MV-4-11 (cell line): ENCODE measurements at regions not wholly inside any gene's neighbourhood (a gene's known extent, or its start where the extent isn't known, plus 50 kb on each side); places are given as distances from the start of the nearest gene placed in this dataset.
A peak's percentile ranks its signal among the peaks of the same experiment; 100 is the strongest.

Source experiments
- DNase-seq: peaks from one replicate; lab custom pipeline; 2025; lab: John Stamatoyannopoulos, UW

- DNase-seq = no peak
Observed at GRCh38 chr1:219399446-219399845, 213.5 kb downstream of the ZC3H11B start.

DNA sequence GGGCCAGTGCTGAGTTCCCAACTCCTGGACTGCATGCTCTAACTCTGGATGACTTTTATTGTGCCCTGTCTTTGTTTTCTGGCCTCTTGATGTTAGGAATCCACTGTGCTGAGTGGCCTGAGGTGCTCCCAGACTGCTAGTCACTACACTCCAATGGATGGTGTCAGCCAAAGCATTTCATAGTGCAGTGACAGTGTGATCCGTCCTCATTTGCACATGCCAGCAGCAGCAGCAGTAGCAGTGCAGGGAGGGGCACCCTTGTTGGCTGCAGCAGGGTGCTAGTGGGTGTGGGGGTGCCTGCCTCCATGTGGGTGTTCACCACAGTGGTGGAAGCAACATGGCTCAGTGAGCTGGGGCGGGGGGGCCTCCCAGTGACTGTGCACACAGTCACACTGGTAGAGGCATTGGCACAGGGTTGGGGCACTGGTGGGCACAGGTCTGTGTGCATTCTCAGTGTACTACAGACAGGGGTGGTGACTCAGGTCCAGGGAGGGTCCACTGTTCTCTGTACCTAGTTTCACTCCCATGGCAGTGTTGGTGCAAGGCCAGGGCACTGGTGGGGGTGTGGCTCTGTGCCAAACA is 214.0 kb downstream of the ZC3H11B start:
- no peak for DNase-seq

DNA sequence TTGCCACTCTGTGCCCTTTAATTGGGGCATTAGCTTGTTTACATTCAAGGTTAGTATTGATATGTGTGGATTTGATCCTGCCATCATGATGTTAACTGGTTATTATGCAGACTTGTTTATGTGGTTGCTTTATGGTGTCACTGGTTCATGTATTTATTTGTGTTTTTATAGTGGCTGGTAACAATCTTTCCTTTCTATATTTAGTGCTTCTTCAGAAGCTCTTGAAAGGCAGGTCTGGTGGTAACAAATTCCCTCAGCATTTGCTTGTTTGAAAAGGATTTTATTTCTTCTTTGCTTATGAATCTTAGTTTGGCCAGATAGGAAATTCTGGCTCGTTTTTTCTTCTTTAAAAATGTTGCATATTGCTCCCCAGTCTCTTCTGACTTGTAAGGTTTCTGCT is 215.4 kb downstream of the ZC3H11B start:
- no peak for DNase-seq

DNA sequence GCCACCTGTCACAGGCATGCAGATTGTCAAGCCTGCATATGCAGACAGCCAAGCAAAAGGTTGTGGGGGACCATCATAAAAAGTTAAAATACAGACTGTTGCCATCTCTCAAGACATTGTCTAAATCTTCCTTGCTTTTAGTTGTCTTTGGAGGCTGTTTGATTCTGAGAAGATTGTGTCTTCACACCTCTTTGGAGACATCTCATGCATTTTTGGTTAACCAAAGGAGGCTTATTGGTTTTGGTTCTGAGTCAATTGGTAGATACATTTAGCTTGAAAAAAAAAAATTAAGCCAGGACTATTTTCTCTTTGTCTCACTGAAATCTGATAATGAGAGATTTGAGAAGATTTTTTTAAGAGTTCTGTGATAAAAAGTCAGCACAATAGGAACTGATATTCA is 217.6 kb downstream of the LYPLAL1 start:
- no peak for DNase-seq

DNA sequence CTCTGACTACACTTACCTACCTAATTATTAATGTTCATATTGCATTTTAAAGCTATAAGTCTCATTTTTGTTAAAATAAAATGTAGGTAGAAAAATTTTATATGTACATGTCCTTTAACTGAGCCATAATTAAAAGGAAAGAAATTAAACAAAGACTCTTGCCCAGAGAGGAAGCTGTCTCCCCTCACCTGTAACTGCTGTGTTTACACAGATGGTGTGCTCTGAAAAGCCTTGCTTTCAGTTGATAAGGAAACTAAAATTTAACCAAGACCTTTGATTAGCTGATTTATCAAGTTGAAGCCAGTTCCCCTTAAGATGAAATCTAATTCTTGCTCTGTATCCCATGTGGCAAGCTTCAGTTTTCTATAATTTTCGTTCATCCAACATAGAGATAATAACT is 213.5 kb downstream of the LYPLAL1 start:
- DNase-seq = no peak

- DNase-seq = peak; percentile 23
Observed at GRCh38 chr1:219385787-219386427, 212.2 kb downstream of the LYPLAL1 start.

DNA sequence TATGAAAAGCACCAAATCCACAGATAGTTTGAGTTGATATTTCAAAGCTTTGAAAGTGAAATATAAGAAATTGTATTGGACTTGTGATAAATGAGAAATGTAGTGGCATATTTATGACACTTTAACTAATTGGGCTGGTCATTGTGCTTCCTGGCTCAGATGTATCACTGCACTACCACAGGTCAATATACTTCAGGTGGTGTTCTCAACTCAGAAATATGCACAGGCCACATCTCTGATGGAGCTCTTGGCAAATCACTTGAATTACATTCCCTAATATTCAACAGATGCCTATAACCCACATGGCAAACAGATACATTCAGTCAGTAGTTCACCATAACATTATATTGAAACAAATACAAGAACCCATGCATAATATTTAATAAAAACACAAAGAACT is 209.6 kb downstream of the LYPLAL1 start:
- DNase-seq = no peak

- DNase-seq = no peak
Observed at GRCh38 chr1:219381396-219381795, 207.7 kb downstream of the LYPLAL1 start.

DNA sequence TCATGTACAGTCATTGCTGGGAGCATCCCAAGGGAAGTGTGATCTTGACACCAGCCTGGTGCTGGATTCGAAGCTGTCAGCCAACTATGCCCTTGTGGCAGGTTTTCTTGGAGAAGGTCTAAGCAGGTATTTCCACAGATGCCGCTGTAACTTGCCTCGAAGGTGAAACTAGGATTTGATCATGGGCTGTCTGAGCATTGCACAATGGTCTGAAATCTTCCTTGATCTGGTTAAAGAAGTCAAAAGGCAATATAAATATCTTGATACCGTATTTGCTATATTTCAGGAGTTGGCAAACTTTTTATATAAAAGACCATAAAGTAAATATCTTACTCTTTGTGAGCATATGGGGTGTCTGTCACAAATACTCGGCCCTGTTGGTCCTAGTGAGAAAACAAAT is 206.8 kb downstream of the LYPLAL1 start:
- DNase-seq = no peak

DNA sequence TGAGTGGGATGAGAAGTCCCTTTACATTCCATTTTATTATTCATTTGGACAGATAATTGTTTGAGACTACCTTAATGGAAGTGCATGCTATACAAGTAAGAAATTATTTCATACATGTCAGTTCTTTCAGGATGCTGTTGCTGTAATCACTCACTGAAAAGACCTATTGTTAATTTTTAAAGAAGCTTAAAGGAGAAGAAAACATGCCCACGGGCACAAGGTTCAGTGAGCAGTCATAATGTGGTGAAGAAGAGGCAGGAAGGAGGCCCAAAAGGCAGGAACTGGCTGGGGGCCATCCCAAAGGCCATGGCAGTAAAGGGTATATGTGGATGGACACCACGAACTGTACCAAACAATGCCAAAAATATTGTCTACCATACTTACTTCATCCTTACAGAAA is 206.0 kb downstream of the LYPLAL1 start:
- DNase-seq = no peak

DNA sequence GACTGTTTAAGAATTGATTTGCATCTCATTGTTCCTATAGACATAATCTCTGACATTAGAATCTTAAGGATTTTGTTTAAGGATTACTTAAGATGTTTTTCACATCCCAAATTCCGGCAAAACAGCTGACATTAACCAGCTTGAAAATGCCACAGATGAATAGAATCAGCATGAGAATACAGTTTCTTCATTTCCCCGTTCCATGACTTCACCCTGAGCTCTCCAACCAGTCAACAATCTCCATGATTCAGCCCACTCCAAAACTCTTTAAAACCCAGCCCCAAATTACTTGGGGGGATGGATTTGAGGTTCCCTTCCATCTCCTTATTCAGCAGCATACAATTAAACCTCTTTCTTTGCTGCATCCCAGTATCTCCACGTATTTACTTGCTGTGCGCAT is 201.0 kb downstream of the LYPLAL1 start:
- DNase-seq = no peak

- DNase-seq = no peak
Observed at GRCh38 chr1:219374046-219374566, 200.4 kb downstream of the LYPLAL1 start.

GRCh38 chr1:219373616-219373935 is 199.9 kb downstream of the LYPLAL1 start:
- DNase-seq = no peak

GRCh38 chr1:219372916-219373615 is 199.4 kb downstream of the LYPLAL1 start:
- DNase-seq = no peak

DNA sequence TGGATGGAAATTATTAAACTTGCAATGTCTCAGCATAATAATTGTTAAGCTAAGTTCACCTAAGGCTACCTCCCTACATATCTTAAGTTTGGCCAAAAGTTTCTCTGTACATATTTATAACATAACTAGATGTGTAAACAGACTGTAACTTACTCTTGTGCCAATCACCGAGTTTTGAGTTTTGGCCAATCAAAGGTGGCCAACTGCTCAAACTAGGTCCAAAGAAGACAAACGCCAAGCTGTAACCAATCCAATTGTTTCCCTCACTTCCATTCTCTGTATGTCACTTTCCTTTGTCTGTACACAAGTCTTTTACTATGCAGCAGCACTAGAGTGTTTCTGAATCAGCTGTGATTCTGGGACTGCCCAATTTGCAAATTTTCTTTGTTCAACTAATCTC is 197.8 kb downstream of the LYPLAL1 start:
- no peak for DNase-seq

DNA sequence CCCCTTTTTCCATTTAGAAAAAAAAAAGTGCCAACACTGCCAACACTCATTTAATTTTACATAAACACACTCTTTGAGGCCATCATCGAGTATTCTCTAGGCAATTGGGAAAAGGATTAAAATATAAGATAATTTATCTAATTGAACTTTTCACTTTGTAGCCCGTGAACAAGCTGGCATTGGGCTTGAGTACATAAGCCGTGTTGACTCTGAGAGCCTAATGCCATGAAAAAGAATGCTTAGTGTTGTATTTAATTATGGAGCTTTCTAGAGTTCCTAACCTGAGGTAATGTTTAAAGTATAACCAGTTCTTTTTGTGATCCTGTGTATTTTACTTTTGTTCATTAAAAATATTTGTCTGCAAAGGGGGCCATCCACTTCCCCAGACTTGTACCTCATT is 193.8 kb downstream of the LYPLAL1 start:
- DNase-seq = no peak

DNA sequence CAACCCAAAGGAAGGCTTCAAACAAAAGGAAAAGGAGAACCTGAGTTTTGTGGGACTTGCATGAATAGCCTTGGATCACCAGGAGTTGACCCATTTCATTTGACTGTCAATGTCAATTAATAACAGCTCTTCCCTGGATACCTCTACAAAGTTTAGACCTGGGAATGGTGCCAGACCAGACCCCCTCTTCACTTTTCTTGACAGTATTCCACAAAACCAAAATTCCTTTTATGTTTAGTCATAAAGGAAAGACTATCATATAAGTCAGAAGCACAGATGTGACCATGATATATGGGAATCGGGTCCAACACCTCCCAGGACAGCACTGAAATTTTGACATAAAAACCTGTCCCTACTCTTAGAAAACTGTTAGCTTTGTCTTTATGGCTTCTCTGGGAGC is 191.8 kb downstream of the LYPLAL1 start:
- DNase-seq = no peak

DNA sequence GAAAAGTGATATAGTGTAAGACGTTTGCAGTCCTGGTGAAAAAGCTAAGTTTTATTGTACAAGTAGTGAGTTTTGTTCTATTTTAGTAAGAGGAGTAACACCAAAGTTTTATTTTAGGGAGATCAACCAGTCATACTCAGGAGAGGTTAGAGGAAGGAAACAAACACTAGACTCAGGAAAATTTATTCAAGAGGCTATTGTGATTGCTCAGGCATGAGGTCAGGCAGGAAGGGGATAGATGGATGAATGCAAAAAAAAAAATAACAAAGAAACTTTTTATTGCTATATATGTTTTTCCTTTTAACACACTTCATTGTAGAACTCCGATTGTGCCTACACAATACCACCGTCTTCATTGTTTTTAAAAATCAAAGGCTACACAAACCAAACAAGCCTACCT is 189.0 kb downstream of the LYPLAL1 start:
- no peak for DNase-seq

DNA sequence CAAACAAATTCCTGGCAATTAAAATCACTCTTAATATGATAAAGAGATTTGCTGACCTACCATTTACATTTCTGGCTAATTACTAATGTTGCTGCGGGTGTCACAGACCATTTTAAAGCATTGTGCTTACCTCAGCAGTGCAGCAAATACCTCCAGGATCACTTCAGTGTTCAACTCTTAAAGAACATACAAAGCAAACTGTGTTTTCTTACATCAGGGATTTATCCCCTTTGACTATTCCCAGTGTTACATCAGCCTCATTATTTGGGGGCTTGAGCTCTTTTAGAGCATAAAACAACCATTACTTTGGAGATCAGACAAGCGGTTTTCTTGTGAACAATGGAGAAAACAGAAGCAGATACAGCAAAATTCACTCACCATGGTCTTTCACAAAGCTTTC is 185.4 kb downstream of the LYPLAL1 start:
- no peak for DNase-seq

DNA sequence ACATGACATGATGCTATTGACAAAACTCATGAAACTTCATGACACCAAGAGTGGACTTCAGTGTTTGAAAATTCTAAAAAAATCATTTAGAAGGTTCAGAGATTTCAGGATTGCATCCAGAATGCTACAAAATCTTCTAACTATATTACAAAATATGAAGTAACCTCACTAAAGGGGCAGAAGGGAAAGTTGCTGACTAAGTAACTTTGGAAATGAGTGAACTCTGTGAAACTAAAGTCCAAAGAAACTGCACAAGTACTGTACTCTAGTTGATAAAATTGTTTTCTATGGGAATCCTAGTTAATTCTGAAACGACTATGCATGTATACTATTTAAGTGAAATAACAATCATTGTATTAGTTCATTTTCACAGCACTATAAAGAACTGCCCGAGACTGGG is 184.4 kb downstream of the LYPLAL1 start:
- DNase-seq = no peak

DNA sequence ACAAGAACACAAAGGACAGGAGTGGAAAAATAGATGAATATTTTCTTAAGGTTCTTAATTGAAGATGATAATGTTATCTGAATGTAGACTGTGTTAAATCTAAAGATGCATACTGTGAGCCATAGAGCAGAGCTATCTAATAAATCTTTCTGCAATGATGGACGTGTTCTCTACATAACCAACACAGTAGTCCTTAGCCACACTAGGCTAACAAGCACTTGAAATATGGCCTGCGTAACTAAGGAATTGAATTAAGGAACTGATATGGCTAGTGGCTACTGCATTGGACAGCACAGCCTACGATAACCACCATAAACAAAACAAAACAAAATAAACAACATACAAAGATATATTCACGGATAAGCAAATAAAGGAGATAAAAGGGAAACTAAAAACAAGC is 181.3 kb downstream of the LYPLAL1 start:
- no peak for DNase-seq

GRCh38 chr1:219352961-219353651 is 179.4 kb downstream of the LYPLAL1 start:
- peak; percentile 9 for DNase-seq
